C1 segment of cervical spinal cord (tissue), 14 donors: ENCODE measurements at regions not wholly inside any gene's neighbourhood (a gene's known extent, or its start where the extent isn't known, plus 50 kb on each side); places are given as distances from the start of the nearest gene placed in this dataset.
"Not testable (repeated sequence)": the region's sequence is repeated elsewhere in the genome, so short reads cannot be mapped to it uniquely, and the experiment has no call there.

Experiments
- DNase-seq, 14 donors: peaks; one replicate each; lab custom pipeline; 2025; lab: John Stamatoyannopoulos, UW

- not testable (repeated sequence) for DNase-seq
These were observed 138.5 kb downstream of the OR2B2 start for GRCh38 chr6:27773542-27774263.

- peak in 13 of 14 donors; percentile 14 to 83 (median 45) for DNase-seq
These were observed 139.8 kb downstream of the OR2B2 start for GRCh38 chr6:27772261-27773001.

- DNase-seq: no peak
These were observed 141.0 kb downstream of the OR2B2 start for GRCh38 chr6:27771235-27771634.

DNA sequence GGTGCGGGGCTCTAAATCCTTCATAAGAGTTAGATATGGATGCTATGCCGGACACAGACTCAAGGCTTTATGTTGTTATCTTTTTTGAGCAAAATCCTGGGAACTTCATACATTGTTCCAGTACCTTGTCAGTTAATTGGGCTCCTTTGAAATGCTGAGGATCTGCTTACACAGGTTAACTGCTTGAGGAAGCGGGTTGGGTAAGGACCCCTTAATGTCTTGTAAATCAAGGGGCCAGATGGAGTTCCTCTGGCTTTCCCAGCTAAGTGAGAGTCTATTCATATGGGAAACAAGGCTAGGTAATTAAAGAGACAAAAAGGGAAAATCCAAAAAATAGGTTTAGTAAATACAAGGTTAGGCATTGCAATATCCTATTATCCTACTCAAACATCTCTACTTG lies 141.5 kb downstream of the OR2B2 start:
- DNase-seq: no peak

- DNase-seq: peak in 1 of 14 donors; percentile 85
These were observed 143.6 kb downstream of the OR2B2 start for GRCh38 chr6:27768556-27768955.

- no peak for DNase-seq
These were observed 144.3 kb downstream of the OR2B2 start for GRCh38 chr6:27767851-27768250.

DNA sequence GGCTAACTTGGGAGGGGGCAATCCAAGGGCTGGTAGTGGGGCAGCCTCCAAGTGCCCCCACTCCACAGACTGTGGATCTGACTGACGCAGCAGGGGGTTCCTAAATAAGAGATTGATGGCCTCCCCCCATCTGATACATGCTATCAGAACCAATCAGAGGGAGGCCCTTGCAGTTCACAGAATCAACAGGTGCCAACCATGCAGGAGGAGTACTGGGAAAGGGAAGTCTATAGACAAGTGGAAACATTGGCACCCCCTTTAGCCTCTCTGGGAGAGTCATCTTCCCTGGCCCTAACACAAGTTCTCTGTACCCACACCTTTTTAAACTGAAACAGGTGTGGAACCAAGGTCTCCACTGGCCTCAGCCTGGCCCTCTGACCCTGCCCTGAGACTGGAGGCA lies 145.8 kb downstream of the OR2B2 start:
- no peak for DNase-seq

- no peak for DNase-seq
These were observed 147.1 kb downstream of the OR2B2 start for GRCh38 chr6:27765028-27765590.

- DNase-seq: peak in 1 of 14 donors; percentile 27
These were observed 150.8 kb downstream of the OR2B2 start for GRCh38 chr6:27761391-27761790.

DNA sequence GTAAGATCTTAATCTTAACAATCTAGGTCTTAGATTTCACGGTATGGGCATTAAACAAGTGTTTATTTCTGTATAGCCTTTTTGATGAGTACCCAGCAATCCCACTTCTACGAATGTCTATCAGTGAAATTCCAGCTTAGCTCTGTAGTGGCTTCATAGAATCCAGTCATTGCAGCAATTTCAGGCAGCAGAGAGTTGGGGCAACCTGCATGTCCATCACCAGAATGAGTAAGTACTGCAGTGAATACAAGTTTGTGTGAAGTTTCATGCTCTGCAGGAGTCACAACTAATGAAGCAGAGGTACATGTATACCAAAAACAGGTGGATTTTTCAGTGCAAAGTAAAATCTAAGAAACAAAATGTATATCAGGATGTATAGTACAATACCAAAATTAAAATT lies 151.7 kb downstream of the OR2B2 start:
- DNase-seq: no peak

DNA sequence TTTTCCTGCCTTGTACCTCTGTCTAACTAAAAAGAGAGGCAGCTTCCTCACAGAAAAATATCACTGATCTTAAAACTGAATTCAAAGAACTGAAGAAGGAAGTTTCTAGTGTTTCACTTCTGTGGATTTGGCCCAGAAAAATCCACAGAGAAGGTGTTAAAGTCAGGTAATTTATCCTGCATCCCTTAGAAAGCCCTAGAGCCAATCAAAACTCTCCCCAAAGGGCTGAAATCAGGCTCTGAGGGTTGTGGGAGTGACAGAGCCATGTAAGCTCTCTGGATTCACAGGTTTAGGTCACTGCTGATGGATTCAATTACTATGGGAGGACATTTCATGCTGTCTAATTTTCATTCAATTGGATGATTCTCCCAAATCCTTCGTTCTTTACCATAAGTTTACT lies 152.3 kb downstream of the OR2B2 start:
- no peak for DNase-seq

GRCh38 chr6:27758491-27758890 lies 153.7 kb downstream of the OR2B2 start:
- DNase-seq: no peak

DNA sequence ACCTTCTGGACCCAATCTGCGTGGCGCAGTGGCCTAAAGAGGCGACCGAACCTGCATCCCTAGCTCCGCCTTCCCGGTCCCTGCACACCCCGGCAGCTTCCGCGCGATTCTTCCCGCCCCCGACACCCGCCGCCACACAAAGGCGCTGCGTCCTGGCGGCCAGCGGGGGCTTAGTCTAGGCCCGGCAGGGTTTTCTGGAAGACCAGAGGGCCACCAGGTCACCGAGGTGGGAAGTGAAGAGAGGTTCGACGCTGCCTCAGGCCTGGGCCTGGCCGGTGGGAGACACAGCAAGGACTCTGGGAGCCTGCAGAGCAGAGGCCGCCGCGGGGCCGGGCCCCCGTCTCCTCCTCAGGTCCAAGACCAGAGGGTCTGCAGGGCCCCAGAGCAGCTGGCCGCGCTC lies 154.9 kb downstream of the OR2B2 start:
- peak in 1 of 14 donors; percentile 18 for DNase-seq

GRCh38 chr6:27755768-27756167 lies 156.4 kb downstream of the OR2B2 start:
- peak in 1 of 14 donors; percentile 4 for DNase-seq

DNA sequence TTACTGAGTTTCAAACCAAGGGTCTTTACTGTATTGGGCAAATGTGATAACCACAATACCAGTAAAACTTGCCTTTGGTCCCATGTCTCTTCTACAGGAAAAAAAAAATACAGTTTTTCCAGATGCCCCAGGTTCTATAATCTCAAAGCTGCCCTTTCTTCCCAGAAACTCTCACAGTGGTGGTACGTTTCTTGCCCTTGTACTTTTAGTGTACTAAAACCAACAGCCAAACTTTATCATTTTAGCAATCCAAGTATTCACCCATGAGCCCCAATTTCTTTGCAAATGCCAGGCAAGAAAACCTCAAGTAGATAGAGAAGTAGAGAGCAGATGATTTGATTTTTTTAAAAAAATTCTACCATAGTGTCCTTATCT lies 157.8 kb downstream of the OR2B2 start:
- DNase-seq: no peak

DNA sequence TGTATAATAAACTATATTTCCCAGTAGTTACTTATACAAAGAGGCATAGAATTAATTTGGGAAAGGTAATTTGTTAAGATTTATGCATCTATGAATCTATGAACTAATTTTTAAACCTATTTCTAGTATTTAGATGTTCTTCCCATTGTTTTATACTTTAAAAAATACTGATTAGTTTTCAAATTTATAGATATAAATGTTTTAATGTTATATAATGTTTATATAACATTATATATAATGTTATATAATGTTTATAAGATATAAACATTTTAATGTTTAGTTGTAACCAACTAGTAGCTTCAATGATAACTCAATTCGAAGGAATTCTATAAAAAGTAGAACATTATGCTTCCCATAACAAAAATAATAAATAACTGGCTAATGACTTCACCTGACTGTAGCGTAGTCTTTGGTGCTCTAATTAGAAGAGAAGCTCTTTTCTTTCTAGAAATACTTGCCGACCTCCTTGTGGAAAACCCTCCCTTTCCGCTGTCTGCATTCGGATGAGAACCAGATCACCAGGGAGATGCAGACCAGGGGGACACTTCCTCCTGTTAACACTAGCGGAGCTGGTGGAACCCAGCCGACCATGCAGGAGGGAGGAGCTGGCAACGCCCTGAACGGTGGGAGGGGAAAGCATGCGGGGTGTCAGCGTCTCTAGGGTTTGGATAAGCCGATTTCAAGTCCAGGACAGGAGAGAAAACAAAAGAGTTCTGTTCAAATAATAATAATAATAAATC lies 158.4 kb downstream of the OR2B2 start:
- peak in 6 of 14 donors; percentile 3 to 81 (median 8) for DNase-seq

DNA sequence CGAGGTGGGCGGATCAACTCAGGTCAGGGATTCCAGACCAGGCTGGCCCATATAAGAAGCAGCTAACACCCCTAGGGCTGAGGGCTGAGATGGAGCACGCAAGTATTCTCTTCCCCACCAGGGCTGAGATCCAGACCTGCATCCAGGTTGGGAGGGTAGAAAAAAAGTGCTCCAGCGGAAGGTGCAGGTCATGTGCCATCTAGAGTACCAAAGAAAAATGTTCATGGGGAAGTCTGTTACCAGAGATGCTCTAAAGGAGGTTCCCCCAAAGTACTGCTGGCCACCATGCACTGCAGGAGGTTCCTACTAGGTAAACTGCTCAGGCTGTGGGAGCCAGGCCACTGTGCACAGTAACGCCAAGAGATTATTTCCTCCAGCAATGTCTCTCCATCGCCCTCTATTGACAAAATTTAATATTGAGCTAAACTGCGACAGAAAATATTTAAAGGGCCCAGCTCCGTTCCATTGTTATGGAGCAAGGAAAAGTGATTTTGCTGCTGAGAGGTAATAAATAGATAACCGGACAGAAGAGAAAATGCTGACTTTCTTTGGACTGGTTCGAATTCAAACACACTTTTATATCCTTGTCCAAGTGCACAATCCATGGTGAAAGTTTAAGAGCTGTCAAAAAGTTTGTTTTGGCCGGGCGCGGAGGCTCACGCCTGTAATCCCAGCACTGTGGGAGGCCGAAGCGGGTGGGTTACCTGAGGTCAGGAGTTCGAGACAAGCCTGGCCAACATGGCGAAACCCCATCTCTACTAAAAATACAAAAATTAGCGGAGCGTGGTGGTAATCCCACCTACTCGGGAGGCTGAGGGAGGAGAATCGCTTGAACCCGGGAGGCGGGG lies 159.9 kb downstream of the OR2B2 start:
- peak in 11 of 14 donors; percentile 3 to 81 (median 23) for DNase-seq

DNA sequence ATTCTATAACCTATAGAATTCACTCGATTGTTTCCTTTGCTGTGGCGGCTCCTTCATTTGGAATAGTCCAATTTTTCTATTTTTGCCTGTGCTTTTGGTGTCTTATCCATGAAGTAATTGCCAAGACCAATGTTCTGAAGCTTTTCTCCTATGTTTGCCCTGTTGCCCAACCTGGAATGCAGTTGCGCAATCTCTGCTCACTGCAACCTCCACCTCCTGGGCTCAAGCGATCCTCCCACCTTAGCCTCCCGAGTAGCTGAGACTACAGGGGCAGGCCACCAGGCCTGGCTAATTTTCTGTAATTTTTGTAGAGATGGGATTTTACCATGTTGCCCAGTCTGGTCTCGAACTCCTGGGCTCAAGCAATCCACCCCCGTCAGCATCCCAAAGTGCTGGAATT lies 163.5 kb downstream of the OR2B2 start:
- DNase-seq: no peak

GRCh38 chr6:27747637-27748036 lies 164.6 kb downstream of the OR2B2 start:
- DNase-seq: no peak

GRCh38 chr6:27746860-27747259 lies 165.3 kb downstream of the OR2B2 start:
- not testable (repeated sequence) for DNase-seq

DNA sequence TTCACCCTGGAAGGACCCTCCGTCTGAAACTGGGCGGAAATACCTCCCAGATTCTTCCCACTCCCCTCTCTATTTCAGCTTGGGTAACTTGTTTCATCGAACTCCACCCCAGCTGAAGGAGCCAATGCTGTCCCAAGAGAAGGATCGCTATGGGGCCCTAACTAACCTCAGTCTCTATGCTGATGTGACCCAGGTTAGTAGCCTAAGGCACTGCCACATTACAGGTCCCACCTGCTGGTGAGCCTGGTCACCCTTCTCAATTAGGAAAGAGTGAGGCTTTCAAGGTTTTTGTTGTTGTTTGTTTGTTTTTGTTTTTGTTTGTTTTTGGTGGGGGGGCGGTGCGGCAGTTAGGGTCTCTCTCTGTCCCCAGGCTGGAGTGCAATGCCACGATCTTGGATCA lies 168.4 kb downstream of the OR2B2 start:
- DNase-seq: no peak
